ENCODE measurements at regions not wholly inside any gene's neighbourhood (a gene's known extent, or its start where the extent isn't known, plus 50 kb on each side); places are given as distances from the start of the nearest gene placed in this dataset.
A peak's percentile ranks its signal among the peaks of the same experiment; 100 is the strongest.

- DNase-seq (no peak), ATAC-seq (no peak)
- H3K4me1 ChIP-seq: no peaks in the 10 kb centered on the region
- TF ChIP-seq POLR2A (IDR thresholded peaks at IDR 0.05): no peak
- TF ChIP-seq CTCF (IDR thresholded peaks at IDR 0.05): no peak
- H3K27ac ChIP-seq: no peak overlapping the region
- no peaks in the 10 kb centered on the region for H3K36me3 ChIP-seq
- H3K9me3 ChIP-seq: no peaks in the 10 kb centered on the region
- WGBS (ENCODE audit: insufficient coverage, low coverage, low lambda C conversion rate, missing lambda C conversion rate): 84% methylated on average over 7 of the region's 9 CpGs
- intact Hi-C loops (cut with DNase I): no loop called here
- H3K4me3 ChIP-seq: no peak overlapping the region
- H3K27me3 ChIP-seq: no peaks in the 10 kb centered on the region
Measured at GRCh38 chr5:167561796-167562195, 729.6 kb upstream of the WWC1 start.

- WGBS (ENCODE audit: insufficient coverage, low coverage, low lambda C conversion rate, missing lambda C conversion rate): 71% methylated on average over 1 of the region's 1 CpG
- TF ChIP-seq CTCF (IDR thresholded peaks at IDR 0.05) (no peak), POLR2A (IDR thresholded peaks at IDR 0.05) (no peak)
- H3K9me3 ChIP-seq: no peaks in the 10 kb centered on the region
Measured at GRCh38 chr5:167564275-167564674, 727.2 kb upstream of the WWC1 start.

GRCh38 chr5:167565189-167565954 lies 726.1 kb upstream of the WWC1 start:
- TF ChIP-seq CTCF (IDR thresholded peaks at IDR 0.05) (peak; percentile 34 to 59 (median 46)), POLR2A (IDR thresholded peaks at IDR 0.05) (no peak)
- no peaks in the 10 kb centered on the region for H3K4me1 ChIP-seq
- H3K9me3 ChIP-seq: no peaks in the 10 kb centered on the region
- intact Hi-C loops (cut with DNase I): no loop called here
- H3K36me3 ChIP-seq: no peaks in the 10 kb centered on the region
- H3K27ac ChIP-seq: no peak overlapping the region
- no peaks in the 10 kb centered on the region for H3K27me3 ChIP-seq
- peak; percentile 71 to 82 (median 75) for ATAC-seq
- WGBS (ENCODE audit: insufficient coverage, low coverage, low lambda C conversion rate, missing lambda C conversion rate): 70% methylated on average over 8 of the region's 8 CpGs
- H3K4me3 ChIP-seq: no peak overlapping the region
- DNase-seq: no peak

More at GRCh38 chr5:167564275-167564674, 727.2 kb upstream of the WWC1 start:
- no peaks in the 10 kb centered on the region for H3K36me3 ChIP-seq
- ATAC-seq: no peak
- no peaks in the 10 kb centered on the region for H3K27me3 ChIP-seq
- no peak for DNase-seq
- no peak overlapping the region for H3K27ac ChIP-seq
- intact Hi-C loops (cut with DNase I): no loop called here
- H3K4me3 ChIP-seq: no peak overlapping the region
- H3K4me1 ChIP-seq: no peaks in the 10 kb centered on the region

- intact Hi-C loops (cut with DNase I): no loop called here
- TF ChIP-seq CTCF (IDR thresholded peaks at IDR 0.05) (no peak), POLR2A (IDR thresholded peaks at IDR 0.05) (no peak)
- 78% methylated on average over 5 of the region's 5 CpGs for WGBS (ENCODE audit: insufficient coverage, low coverage, low lambda C conversion rate, missing lambda C conversion rate)
- Histone ChIP-seq H3K9me3 (no peaks in the 10 kb centered on the region), H3K36me3 (no peaks in the 10 kb centered on the region), H3K4me3 (no peak overlapping the region), H3K27ac (no peak overlapping the region), H3K4me1 (peaks cover 0 to 5% (median 0%) of the 10 kb centered on the region in 4 donors), H3K27me3 (no peaks in the 10 kb centered on the region)
- DNase-seq (no peak), ATAC-seq (no peak)
Measured at GRCh38 chr5:167570431-167570830, 721.0 kb upstream of the WWC1 start.
